NCI-H510A treated with DMSO at 0.1 percent for 48 hours (cell line): ENCODE measurements at regions not wholly inside any gene's neighbourhood (a gene's known extent, or its start where the extent isn't known, plus 50 kb on each side); places are given as distances from the start of the nearest gene placed in this dataset.
"Not testable (repeated sequence)": the region's sequence is repeated elsewhere in the genome, so short reads cannot be mapped to it uniquely, and the experiment has no call there.

Experiments
- DNase-seq: peaks from one replicate; lab custom pipeline; 2025; lab: John Stamatoyannopoulos, UW

GRCh38 chr2:53490659-53491058 is 276.9 kb upstream of the CHAC2 start:
- no peak for DNase-seq

- not testable (repeated sequence) for DNase-seq
Measured at GRCh38 chr2:53486185-53486899, 281.3 kb upstream of the CHAC2 start.

GRCh38 chr2:53485021-53485728 is 282.4 kb upstream of the CHAC2 start:
- DNase-seq: no peak

- DNase-seq: no peak
Measured at GRCh38 chr2:53484531-53484930, 283.1 kb upstream of the CHAC2 start.

- no peak for DNase-seq
Measured at GRCh38 chr2:53477517-53477916, 290.1 kb upstream of the CHAC2 start.

GRCh38 chr2:53476834-53477233 is 290.8 kb upstream of the CHAC2 start:
- no peak for DNase-seq

- DNase-seq: no peak
Measured at GRCh38 chr2:53475766-53476165, 291.8 kb upstream of the CHAC2 start.

- DNase-seq: no peak
Measured at GRCh38 chr2:53475321-53475720, 292.3 kb upstream of the CHAC2 start.

- no peak for DNase-seq
Measured at GRCh38 chr2:53474914-53475313, 292.7 kb upstream of the CHAC2 start.

GRCh38 chr2:53473775-53474311 is 293.8 kb upstream of the CHAC2 start:
- DNase-seq: no peak

- peak; percentile 48 for DNase-seq
Measured at GRCh38 chr2:53473236-53473635, 294.4 kb upstream of the CHAC2 start.

- DNase-seq: no peak
Measured at GRCh38 chr2:53467467-53468180, 300.0 kb upstream of the CHAC2 start.

GRCh38 chr2:53463806-53464726 is 303.5 kb upstream of the CHAC2 start:
- DNase-seq: no peak

- DNase-seq: no peak
Measured at GRCh38 chr2:53460937-53461336, 306.7 kb upstream of the CHAC2 start.

GRCh38 chr2:53460347-53460746 is 307.3 kb upstream of the CHAC2 start:
- no peak for DNase-seq

GRCh38 chr2:53455094-53455493 is 312.5 kb upstream of the CHAC2 start:
- DNase-seq: no peak

GRCh38 chr2:53452957-53453748 is 314.5 kb upstream of the CHAC2 start:
- DNase-seq: no peak

- DNase-seq: no peak
Measured at GRCh38 chr2:53452400-53452799, 315.2 kb upstream of the CHAC2 start.

GRCh38 chr2:53450923-53451322 is 316.7 kb upstream of the CHAC2 start:
- DNase-seq: peak; percentile 90

GRCh38 chr2:53448591-53448990 is 319.0 kb upstream of the CHAC2 start:
- no peak for DNase-seq

GRCh38 chr2:53448086-53448485 is 319.5 kb upstream of the CHAC2 start:
- DNase-seq: no peak
